HG02678 (cell line): ENCODE measurements at regions not wholly inside any gene's neighbourhood (a gene's known extent, or its start where the extent isn't known, plus 50 kb on each side); places are given as distances from the start of the nearest gene placed in this dataset.

Experiments used
- ATAC-seq: cut with Tn5 transposase; IDR thresholded peaks from one replicate; pipeline ENCODE4 v1.9.1; 2021; ENCODE audit warnings: mild to moderate bottlenecking, moderate library complexity; ENCODE audit not compliant: unreplicated experiment

DNA sequence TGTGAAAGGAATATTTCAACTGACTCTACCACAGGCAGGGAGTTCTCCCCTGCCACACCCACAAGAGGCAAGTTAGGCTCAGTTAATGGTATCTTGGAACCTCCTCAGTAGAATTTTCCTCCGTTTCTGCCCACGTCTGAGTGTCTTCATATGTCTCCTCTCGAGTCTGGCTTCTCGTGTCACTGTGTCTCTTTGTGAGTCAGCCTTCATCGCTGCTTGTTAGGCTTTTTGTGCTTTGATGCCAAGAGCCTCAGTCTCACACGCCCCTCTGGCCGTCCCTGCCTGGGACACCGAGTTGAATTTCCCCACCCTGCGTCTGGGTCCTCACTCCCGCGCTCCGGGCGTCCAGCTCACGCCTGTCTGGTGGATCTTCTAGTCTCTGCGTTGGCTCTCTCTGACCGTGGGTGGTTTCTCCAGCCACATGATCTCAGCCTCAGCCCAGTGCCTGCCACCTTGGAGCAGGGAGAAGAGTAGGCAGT lies 125.7 kb upstream of the GADD45A start:
- no peak for ATAC-seq

DNA sequence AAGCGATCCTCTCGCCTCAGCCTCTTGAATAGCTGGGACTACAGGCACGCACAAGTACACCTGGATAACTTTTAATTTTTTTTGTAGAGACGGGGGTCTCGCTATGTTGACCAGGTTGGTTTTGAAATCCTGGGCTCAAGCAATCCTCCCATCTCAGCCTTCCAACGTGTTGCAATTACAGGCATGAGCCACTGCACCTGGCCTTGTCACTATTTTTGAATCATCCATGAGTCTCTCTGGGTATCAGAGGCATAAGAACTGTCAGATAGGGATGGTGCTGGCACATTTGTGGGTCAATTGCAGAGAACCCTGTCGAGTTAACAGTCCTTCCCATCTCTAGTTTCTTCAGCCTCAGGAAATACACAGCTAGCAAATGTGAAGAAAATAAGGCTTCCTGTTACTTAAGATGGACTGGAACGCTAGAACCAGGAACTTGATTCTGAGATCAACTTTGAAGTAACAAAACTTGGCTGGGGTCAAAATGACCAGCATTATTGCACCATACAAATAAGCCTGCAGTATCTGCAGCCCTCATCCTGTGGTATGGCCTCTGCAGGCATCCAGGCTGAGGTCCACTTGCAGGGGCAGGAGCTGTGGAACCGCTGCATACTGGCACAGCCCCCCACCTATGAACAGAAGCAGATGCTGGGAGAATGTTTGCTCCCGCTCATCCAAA lies 124.3 kb upstream of the GADD45A start:
- ATAC-seq = no peak

DNA sequence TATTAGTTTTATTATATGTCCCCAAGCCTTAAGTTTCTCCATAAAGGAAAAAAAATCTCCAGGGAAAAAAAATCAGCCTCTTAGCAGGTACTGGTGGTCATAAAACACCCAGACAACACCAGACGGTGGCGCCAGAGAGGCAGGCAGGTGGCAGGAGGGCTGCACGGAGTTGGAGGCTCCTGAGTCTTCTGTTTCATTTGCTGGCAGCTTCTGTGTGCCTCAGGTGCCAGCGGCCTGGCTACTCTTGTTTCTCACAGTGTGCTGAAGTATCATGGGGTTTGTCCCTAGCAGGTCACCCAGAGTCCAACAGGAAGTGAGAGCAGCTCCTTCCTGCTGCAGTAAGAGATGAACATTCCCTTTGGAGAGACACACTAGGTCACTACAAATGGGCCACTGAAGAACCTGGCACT lies 123.3 kb upstream of the GADD45A start:
- ATAC-seq = peak; percentile 84

GRCh38 chr1:67563684-67564083 lies 121.3 kb upstream of the GADD45A start:
- ATAC-seq = no peak

- ATAC-seq = no peak
Measured at GRCh38 chr1:67564193-67564592, 120.8 kb upstream of the GADD45A start.

DNA sequence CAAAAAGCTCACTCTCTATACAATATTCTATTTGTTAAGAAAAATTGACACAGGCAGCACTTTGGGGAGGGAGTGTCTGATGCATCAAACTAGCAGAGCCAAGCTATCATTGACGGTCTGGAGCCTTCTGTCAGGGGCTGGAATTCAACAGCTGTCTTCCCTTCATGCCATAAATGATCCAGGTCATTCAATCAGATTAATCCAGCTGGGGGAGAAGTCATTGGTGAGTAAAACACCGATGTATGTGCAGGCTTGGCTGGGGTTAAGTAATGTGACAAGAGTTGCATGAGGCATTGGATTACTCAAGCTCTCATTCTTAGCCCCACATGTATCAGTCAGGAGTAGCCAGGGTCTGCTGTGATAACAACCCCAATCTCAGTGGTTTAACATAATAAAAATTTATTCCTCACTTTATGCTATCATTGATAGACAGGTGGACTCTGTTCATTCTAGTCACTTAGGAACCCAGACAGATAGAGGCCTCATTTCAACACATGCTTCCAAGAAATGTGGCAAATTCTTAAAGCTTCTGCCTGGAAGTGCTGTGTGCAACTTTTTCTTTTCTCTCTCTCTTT lies 118.1 kb upstream of the GADD45A start:
- no peak for ATAC-seq

DNA sequence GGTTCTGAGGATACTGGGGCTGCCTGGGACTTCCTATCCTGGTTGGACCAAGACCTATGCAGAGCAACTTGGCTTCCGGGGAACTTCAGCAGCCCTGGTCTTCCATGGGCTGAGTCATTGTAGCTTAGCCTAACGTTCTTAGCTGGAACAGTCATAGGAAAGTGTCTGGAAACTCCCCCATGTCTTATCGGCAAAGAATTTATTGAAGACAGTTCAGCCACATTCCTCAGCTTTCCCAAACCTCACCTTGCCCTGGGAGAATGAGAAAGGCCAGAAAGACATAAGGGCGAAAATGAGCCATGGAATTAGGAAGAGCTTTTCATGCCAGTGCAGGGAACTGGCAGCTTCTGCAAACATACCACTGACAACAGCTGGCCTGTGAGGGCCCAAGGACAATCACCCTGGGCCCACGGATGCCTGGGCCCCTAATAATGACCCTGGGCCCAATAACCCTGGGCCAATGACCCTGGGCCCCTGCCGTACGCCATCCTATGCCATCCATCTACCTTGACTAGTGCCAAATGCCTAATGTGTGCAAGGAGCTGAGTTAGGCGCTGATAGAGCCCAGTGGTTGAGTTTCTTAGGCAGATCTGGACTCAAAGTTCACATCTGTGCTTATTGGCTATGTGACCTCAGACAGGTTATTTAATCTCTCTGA lies 114.4 kb upstream of the GADD45A start:
- ATAC-seq = no peak

DNA sequence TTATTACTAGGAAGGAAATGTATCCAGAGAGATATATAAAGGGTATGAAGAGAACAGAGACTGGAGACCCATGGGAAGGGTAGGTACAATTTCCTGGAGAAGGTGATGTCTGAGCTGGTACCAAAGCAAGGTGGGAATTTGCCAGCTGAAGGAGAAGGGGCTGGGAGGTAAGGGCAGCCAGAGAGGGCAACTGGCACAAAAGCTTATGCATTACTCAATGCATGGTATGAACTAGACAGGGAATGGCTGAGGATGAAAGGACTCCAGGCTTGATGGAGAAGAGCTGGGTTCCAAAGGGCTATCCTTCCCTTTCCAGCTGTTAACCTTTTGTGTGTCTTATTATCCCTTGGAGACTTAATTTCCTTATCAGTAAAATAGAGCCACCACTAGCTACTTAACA lies 113.6 kb upstream of the GADD45A start:
- no peak for ATAC-seq

DNA sequence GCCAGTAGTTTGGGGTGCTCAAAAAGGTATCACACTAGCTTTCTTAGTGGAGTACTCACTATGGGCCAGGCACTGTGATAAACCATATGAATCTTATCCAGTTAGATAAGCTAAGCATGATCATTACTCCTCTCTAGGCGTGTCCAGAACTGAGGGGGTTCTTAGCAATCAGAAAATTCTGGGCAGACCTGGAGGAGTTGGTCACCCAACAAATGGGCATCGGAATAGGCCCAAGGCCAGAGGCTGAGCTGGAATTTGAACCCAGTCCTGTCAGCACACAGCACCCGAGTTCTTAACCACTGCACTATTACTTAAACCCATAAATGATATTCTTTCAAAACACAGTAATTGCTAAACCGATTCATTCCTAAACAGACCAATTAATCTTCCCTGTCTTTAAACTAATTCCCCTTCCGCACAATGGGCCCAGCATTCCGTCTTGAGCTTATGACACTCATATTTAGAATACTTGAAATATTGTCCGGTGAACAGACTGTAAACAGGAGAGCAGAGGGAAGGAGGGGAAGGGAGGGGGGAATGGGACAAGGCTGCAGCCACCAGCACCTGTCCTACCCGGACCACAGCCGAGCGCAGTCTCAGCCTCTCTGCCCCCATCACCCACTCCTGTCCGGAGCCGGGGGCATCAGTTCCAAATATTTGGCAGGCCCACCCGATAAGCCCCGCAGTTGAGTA lies 113.0 kb upstream of the GADD45A start:
- no peak for ATAC-seq

GRCh38 chr1:67572594-67573221 lies 112.3 kb upstream of the GADD45A start:
- no peak for ATAC-seq

DNA sequence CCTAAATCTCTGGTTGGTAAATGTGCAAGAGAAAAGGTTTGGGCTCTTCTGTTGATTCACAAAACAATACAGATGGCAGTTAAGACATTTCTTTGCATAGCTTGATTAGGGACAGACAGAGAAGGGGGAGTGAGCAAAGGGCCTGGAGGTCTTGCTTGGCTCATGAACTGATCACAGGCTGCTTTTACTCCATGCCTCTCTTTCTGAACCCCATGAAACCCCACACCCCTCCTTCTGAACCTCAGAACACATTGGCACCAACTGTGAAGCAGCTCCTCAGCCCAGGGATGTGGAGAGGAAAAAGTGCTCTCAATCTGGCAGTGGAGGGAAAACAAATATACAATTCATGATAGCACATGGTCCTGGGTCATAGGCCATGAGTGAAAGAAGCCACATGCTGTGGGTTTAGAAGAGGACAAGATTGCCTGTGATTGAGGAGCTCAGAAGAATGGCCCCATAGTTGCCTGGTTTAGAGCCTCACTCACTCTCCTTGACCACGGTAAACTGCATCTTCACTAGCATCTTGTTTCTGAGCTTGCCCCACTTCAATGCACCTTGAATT lies 111.6 kb upstream of the GADD45A start:
- ATAC-seq = no peak

DNA sequence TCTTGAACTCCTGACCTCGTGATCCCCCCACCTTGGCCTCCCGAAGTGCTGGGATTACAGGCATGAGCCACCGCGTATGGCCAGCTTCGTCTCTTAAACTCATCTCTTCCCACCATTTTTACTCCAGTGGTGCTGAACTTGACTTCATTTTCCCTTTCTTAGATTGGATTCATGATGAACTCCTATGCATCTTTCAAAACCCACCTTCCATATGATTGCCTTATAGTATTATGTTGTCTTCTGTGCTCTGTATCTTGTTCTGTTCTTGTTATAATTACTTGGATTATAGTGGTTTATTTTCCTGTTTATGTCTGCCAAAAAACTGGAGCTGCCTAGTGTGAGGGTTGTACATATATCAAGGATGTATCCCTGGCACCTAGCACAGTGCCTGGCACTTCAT lies 110.8 kb upstream of the GADD45A start:
- no peak for ATAC-seq

- no peak for ATAC-seq
Measured at GRCh38 chr1:67575861-67576260, 109.1 kb upstream of the GADD45A start.

DNA sequence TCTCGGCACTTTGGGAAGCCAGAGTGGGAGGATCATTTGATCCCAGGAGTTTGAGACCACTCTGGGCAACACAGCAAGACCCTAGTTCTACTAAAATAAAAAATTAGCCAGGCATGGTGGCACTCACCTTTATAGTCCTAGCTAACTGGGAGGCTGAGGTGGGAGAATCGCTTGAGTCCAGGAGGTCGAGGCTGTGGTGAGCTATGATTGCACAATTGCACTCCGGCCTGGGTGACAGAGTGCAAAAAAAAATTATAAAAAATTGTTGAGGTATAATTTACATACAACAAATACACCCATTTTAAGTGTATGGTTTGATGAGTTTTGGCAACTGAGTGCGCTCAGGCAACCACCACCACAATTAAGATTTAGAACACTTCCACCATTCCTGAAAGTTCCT lies 108.5 kb upstream of the GADD45A start:
- ATAC-seq = no peak

DNA sequence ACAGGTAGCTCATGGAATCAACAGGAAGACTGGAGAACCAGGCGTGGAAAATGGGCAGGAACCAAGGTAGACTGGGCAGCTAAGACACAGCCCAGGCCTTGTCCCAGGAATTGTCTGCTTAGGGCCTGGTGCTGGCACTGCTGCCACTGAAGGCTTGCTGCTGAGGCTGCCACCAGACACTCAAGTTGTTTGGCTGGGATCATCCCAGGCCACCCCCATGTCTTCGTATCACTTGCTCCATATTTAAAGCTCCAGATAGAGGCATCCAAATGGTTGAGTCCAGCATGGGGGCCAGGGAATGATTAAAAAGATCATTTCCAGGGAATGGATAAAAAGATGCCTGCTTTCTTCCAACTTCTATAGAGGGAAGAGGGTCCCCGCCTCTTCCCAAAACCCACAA lies 107.4 kb upstream of the GADD45A start:
- no peak for ATAC-seq

- ATAC-seq = no peak
Measured at GRCh38 chr1:67578397-67579020, 106.5 kb upstream of the GADD45A start.

- no peak for ATAC-seq
Measured at GRCh38 chr1:67579623-67580394, 105.2 kb upstream of the GADD45A start.

DNA sequence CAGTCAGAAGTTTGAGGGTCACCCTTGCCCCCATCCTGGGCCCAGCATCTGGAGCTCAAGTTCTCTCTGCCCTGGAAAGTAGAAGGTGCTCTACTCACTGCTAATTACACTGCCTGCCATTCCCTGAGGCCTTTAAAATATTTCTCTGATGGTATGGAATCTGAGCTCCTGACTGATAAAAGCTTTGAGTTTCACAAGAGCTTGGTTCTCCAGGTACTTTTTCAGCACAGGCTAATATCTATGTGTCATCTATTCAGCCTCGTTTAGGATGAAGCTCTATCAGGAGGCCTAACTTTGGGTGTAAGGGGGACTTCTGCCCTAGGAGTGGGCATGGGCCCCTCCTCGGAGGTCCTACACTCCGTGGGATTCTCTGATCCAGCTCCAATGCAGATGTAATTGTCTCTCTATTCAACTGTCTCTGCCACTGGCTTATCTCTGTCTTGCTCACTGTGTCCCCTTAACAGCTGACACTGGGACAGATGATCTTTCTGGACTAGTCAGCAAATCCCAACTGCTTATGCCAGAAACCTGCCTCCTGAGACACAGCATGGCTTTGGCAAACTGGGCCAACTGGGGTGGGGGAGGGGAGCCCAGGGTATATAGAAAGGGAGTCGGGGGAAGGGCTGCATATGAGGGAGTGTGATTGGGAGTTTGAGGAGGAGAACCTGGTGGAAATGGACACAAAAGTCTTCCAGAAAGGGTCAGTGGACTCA lies 104.2 kb upstream of the GADD45A start:
- ATAC-seq = no peak
